GM08714 (cell line): ENCODE measurements at regions not wholly inside any gene's neighbourhood (a gene's known extent, or its start where the extent isn't known, plus 50 kb on each side); places are given as distances from the start of the nearest gene placed in this dataset.

Experiments
- H3K4me3 ChIP-seq: fragments of 200-500 bp; sonication (Bioruptor generic); 2 replicates; pipeline ENCODE4 v1.5.1; 2014; ENCODE audit warnings: mild to moderate bottlenecking, low read length, inconsistent platforms
- ZNF274 ChIP-seq: IDR thresholded peaks from 2 replicates; pipeline ENCODE4 v1.6.1; 2012; ENCODE audit warnings: mild to moderate bottlenecking, low read depth, low read length

DNA sequence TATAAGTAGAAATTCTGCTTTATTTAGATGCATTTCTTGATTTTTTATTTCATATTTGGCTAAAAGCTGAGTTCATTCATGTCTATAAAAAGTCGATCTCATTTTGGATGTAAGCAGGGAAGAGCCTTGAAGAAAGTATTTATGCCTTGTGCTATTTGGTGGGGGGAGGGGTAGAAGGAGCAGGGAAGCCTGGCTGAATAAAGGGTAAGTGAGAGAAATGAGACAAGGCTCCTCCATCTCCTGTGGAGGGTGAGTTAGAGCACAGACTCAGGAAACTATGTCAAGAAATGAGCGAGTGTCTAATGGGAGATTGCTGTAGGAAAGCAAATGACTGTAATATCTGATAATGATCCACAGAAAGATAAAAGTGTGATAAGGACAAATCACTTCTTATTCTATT lies 121.8 kb upstream of the ATP11B start:
- TF ChIP-seq ZNF274: no peak
- no peak overlapping the region for H3K4me3 ChIP-seq

DNA sequence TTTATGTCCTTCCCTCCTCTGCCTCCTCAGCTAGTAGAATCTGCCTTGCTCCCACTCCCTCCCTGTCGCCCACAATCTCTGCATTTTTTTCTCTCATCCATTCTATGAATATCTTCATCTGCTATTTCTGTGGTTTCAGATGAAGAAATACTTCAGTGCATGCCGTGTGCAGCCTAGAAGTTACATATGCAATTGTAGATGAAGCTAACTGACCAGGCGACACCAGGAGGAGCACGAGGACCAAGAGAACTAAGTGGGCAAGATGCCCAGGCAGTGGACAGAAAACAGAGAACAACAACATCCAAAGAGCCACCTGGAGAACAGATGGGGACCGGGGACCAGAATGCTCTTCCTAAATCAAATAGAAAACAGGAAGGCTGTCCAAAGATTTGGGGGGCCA lies 121.4 kb upstream of the ATP11B start:
- TF ChIP-seq ZNF274: no peak
- H3K4me3 ChIP-seq: no peak overlapping the region

DNA sequence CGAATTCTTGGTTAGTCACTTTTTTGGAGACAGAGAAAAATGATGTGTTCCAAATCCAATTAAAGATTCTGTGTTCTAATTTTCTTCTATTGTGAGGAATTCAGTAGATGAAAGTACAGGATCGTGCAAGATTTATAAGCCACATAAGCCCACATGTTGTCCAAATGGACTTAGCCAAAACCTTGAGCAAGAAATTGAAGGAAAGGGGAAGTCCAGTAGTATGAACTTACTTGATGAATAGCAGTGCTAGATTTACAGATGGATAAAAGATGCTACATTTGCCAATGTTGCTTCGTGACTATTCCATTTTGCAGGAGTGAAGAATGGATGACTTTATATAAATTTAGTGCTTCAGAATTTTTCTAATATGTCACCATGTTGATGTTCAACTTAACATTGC lies 120.0 kb upstream of the ATP11B start:
- H3K4me3 ChIP-seq: no peak overlapping the region
- TF ChIP-seq ZNF274: no peak

DNA sequence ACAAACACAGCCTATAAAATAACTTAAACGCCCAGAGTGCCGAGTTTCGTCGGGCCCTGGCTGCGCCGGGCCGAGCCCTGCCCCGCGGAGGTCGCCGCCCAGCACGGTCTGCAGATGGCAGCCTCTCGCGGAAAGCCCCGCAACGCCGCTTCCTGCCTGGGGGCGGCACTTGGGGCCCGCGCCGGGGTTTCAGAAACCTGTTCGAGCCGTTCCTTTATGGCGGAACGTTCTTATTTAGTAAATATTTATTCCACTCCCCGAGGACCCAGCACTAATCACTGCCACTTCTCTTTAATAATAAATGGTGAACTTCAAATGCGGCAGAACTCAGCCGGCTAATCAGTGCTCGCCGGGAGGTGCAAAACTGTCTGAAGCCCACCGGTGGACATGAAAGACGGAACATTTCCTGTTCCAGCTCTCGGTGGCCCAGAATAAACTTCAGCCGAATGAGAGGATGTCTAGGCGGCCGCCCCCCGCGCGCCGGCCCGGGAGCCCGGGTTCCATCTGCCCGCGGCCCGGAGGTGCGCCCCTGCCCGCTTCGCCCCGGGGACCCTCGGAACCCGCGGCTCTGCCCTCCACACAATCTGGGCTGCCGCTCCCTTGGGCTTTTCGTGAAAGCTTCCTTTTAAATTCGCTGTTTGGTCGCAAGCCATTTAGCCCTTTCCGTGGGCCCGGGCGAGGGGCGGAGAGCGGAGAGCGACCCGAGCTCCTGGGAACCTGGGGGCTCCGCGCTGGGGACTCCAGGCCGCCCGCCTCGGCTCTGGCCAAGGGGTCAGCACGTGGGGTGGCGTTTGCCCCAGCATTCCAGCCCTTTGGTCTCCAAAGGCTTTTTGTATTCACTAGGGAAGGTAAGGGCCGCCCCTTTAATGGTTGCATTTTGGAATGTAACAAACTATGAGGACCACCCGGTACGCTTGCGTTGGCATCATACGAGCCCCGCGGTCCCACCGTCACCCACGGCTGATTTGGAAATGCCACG lies 110.8 kb upstream of the ATP11B start:
- no peak for TF ChIP-seq ZNF274
- peak overlapping the region; percentile 71; the same call in 1 of the 2 replicates for H3K4me3 ChIP-seq

DNA sequence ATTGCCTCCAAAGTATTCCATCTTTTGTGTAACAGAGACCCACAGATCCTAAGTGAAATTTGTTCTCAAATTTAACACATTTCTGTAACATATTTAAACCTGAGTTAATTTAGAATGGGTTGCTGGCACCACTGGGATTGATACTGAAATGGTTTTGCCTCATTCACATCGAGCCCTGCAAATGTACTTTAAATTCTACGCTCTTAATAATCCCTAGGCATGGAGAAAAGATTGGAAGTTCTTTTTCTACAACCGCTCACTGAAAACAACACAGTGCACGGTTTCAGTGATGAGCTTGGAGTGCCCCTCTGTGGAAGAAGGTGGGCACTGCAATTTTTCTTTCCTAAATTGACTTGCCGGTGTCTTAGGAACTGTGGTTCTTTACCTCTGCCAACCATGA lies 109.9 kb upstream of the ATP11B start:
- no peak overlapping the region for H3K4me3 ChIP-seq

DNA sequence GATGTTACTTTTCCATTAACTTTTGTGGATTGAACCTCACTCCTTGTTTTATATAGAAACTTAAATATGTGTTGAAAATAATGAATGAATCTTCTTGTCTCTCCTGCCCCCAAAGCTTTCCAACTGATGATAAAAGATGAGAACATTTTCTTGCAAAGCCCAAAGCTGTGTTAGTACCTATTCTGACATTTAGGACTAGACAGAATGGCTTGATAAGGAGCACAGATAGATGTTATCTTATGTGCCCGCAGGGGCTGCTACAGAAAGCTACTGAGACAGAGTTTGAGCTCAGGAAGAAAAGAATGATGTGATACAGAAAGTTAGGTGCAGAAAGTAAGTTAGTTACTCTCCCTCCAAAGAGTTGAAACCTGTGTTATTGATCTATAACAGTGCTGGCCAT lies 109.4 kb upstream of the ATP11B start:
- H3K4me3 ChIP-seq: no peak overlapping the region
- no peak for TF ChIP-seq ZNF274

More for the DNA sequence above, 109.9 kb upstream of the ATP11B start:
- TF ChIP-seq ZNF274: no peak

DNA sequence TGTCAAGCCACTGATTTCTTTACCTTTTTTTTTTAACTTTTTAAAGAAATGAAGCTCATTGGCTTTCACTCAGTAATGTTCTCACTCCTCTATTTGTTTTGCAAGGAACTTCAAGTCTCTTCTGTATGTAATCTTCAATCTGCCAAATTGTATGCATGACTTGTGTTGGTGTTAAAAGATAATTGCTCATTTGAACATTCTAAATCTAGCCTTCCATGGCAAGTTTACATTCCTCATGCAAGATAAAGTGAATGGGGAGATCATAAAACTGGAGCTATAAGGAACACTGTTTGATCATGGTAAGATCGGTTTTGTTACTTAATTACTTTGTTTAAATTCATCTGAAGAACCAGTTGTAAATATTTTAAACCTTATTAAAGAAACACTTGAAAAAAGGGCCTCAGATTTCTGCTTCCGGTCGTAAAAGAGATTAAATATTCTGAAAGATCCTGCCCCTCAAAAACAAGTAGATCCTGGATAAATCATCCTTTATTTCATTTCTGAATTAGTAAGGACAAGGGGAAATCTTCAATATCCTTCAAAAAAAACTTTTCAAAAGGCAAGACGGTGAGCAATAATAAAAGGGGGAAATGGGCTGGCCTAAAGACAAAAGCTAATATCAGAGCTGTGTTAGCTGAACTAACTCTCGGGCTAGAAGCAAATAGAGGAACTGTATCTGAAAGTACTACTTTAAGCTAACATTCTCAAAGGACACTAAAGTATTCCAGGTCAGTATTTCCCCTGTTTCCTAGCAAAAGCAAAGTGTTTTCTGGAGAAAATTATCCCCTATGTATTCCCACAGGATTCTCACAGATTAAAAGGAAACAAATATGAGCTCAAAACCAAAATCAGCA lies 107.0 kb upstream of the ATP11B start:
- no peak for TF ChIP-seq ZNF274
- H3K4me3 ChIP-seq: no peak overlapping the region

DNA sequence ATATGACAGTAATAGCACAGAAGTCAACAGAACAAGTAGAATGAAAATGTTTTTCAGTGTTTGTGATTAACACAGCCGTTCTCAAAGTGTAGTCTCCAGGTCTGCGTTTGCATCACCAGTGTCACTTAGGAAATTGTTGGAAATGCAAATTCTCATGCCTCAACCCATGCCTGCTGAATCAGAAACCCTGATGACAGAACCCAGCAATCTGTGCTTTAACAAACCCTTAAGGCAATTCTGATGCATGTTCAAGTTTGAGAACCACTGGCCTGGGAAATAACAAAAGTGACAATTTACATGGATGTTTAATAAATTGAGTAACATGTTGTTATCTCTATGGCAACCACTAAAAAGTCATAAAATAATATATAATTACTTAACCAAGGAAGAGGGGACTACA lies 103.1 kb upstream of the ATP11B start:
- no peak for TF ChIP-seq ZNF274
- no peak overlapping the region for H3K4me3 ChIP-seq

DNA sequence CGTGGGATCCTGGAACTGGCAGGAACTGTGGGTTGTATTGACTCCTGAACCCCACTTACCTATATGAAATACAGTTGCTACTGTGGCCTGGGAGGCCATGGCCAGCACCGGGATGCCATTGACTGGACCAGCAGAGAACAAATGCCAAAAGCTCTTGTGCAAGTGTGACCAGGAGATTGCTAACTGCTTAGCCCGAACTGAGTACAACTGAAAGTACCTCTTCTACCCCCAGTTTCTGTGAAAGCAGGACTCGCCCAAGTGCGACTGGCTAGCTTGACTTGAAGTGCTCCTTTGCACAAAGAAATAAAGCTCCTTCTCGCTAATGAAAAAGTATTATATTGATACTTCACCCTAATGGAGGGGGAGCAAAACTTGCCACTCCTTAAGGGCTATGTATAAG lies 101.3 kb upstream of the ATP11B start:
- no peak for TF ChIP-seq ZNF274
- no peak overlapping the region for H3K4me3 ChIP-seq

DNA sequence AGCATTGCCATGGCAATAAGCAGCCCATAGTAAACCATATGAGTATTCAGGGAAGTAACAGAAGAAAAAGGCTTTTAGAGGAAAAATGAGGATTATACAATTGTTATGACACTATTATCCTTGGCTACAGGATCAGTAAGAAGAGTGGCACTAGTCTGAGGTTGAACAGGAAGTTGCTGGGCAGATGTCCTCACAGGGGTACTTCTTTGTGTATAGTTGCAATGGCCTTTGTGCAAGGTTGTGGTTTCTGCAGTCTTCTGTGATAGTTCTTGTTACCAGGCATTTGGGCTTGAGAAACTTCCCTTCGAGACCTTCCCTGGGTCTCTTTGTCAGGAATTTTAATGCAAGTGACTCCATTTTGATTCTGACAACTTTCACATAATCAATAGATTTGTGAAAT lies 100.6 kb upstream of the ATP11B start:
- no peak for TF ChIP-seq ZNF274
- no peak overlapping the region for H3K4me3 ChIP-seq

DNA sequence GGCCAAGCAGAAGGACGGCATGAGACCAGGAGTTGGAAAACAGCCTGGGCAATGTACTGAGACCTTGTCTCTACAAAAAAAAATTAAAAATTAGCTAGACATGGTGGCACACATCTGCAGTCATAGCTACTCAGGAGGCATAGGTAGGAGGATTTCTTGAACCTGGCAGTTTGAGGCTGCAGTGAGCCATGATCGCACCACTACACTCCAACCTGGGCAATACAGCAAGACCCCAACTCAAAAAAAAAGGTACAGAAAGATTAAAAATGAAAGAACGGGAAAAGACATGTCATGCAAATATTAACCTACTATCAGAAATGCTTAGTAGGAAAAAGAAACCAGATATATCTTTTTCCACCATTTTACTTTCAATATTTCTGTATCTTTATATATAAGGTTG lies 99.6 kb upstream of the ATP11B start:
- TF ChIP-seq ZNF274: no peak

DNA sequence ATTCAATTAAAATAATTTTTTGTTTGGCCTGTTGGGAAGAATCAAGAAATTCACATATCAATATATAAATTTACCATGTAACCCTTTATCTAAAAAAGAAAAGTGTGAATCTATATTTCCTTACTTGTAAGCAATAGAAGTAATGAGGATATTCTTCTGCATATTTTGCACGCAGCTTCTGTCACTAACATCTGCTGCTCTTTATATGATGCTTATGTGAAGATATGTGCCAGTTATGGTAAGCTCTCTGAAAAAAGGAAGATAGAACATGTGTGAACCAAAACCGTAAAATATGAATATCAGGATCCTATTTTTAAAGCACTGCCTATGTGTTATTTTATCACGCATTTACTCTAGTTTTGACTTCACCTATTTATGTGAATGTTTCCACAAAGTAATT lies 96.4 kb upstream of the ATP11B start:
- no peak for TF ChIP-seq ZNF274
- H3K4me3 ChIP-seq: no peak overlapping the region

More for the DNA sequence above, 99.6 kb upstream of the ATP11B start:
- no peak overlapping the region for H3K4me3 ChIP-seq

DNA sequence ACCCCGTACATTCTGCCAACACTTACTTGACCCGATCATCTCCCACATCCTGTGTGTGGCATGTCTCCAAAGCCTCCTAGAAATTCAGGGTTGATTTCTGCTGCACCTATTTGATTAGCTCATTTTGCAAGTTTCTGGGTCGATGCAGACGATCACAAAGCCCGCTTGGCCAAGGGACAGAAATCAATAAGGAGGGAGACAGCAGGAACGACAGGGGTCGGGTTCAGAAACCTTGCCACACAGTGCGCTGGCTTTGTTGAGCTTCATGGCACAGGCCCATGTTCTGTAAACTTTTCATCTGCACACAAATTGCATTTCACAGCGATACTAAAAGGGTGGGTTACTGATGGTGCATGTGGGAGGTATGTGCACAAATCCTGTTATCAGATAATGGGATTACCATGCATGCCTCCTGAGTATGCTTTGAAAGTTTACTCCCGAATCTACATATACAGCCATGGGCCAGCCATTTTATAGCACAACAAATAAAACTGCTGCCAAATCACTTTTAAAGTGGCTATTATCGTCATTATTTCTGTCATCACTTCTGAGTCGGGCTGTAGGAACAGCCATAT lies 95.9 kb upstream of the ATP11B start:
- H3K4me3 ChIP-seq: no peak overlapping the region
- no peak for TF ChIP-seq ZNF274

DNA sequence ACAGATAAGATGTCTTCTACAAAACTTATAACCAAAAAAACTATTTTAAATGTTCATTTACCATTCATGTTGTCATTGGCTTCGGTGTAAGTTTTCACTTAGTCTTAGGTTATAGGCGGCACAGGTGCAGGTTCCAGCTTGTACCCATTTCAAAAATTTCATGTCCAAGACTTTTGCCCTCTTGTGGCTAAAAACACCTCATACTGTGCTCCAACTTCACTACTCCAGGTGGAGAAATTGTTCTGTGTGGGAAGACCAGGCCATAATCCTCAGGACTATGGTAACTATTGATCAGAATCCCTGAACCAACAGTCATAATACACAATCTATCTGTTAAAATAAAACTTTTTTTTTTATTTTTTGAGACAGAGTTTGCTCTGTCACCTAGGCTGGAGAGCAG lies 95.2 kb upstream of the ATP11B start:
- TF ChIP-seq ZNF274: no peak
- H3K4me3 ChIP-seq: no peak overlapping the region
